A673 (cell line): ENCODE measurements at regions not wholly inside any gene's neighbourhood (a gene's known extent, or its start where the extent isn't known, plus 50 kb on each side); places are given as distances from the start of the nearest gene placed in this dataset.

Experiments
- EZH2 ChIP-seq: fragments of 200-600 bp; sonication (generic); IDR thresholded peaks from 2 replicates; pipeline ENCODE4 v1.6.1; 2017; ENCODE audit warnings: borderline replicate concordance, low read depth, mild to moderate bottlenecking, mixed read lengths, antibody characterized with exemption, low read length; ENCODE audit not compliant: poor library complexity, severe bottlenecking
- TF ChIP-seq, protein P1 (sequence below): fragments of 300-800, 200-600 bp; sonication (generic); conservative IDR thresholded peaks from 2 replicates; pipeline ENCODE4 v1.5.1; 2017; ENCODE audit warnings: low read depth, mild to moderate bottlenecking, antibody characterized with exemption, low read length, moderate library complexity, mixed read lengths

DNA sequence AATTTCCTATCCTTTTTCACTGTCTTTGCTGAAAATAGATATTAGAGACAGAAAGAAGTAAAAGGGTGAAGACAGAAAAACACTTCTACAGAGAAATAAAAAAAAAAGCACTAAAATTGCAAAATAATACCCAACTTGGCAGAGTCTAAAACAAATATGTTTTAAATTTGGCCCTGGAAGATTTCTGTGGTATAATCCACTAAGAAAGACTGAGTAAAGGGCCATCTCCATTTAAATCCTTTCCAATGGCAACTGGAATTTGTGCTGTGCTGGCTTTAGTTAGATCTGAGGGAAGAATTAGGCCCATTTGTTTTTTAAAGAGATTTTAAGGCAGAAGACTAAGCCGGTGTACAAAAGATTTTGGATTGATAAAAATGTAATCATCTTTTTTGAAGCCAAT lies 321.2 kb downstream of the GJA1 start:
- no peak for TF ChIP-seq EZH2
- TF ChIP-seq, protein P1, sequence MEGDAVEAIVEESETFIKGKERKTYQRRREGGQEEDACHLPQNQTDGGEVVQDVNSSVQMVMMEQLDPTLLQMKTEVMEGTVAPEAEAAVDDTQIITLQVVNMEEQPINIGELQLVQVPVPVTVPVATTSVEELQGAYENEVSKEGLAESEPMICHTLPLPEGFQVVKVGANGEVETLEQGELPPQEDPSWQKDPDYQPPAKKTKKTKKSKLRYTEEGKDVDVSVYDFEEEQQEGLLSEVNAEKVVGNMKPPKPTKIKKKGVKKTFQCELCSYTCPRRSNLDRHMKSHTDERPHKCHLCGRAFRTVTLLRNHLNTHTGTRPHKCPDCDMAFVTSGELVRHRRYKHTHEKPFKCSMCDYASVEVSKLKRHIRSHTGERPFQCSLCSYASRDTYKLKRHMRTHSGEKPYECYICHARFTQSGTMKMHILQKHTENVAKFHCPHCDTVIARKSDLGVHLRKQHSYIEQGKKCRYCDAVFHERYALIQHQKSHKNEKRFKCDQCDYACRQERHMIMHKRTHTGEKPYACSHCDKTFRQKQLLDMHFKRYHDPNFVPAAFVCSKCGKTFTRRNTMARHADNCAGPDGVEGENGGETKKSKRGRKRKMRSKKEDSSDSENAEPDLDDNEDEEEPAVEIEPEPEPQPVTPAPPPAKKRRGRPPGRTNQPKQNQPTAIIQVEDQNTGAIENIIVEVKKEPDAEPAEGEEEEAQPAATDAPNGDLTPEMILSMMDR = no peak
